ENCODE measurements at regions not wholly inside any gene's neighbourhood (a gene's known extent, or its start where the extent isn't known, plus 50 kb on each side); places are given as distances from the start of the nearest gene placed in this dataset.
"Not testable (repeated sequence)": the region's sequence is repeated elsewhere in the genome, so short reads cannot be mapped to it uniquely, and the experiment has no call there.

- Histone ChIP-seq H3K27me3 (no peaks in the 10 kb centered on the region), H3K4me1 (no peaks in the 10 kb centered on the region), H3K9me3 (no peaks in the 10 kb centered on the region), H3K36me3 (no peaks in the 10 kb centered on the region), H3K27ac (no peak overlapping the region), H3K4me3 (no peak overlapping the region)
- TF ChIP-seq POLR2A (IDR thresholded peaks at IDR 0.05) (no peak), POLR2AphosphoS5 (IDR thresholded peaks at IDR 0.05; ENCODE audit: insufficient read depth in 1 of 2, low read depth in 1 of 2) (no peak), CTCF (IDR thresholded peaks at IDR 0.05) (no peak)
- intact Hi-C loops (cut with DNase I), result no loop called here
- DNase-seq (ENCODE audit: extremely low spot score in 2 of 2), result no peak
These were observed 672.3 kb downstream of the UTRN start for GRCh38 chr6:144957236-144957937.

GRCh38 chr6:144969154-144969553, 684.0 kb downstream of the UTRN start:
- Histone ChIP-seq H3K9me3 (no peaks in the 10 kb centered on the region), H3K36me3 (no peaks in the 10 kb centered on the region), H3K27me3 (no peaks in the 10 kb centered on the region), H3K27ac (no peak overlapping the region), H3K4me3 (no peak overlapping the region), H3K4me1 (no peaks in the 10 kb centered on the region)
- intact Hi-C loops (cut with DNase I), result no loop called here
- no peak for DNase-seq (ENCODE audit: extremely low spot score in 2 of 2)
- TF ChIP-seq POLR2AphosphoS5 (IDR thresholded peaks at IDR 0.05; ENCODE audit: insufficient read depth in 1 of 2, low read depth in 1 of 2), result no peak
- no peak for TF ChIP-seq CTCF (IDR thresholded peaks at IDR 0.05)
- no peak for TF ChIP-seq POLR2A (IDR thresholded peaks at IDR 0.05)

- TF ChIP-seq CTCF (IDR thresholded peaks at IDR 0.05), result no peak
- no peak for TF ChIP-seq POLR2A (IDR thresholded peaks at IDR 0.05)
- TF ChIP-seq POLR2AphosphoS5 (IDR thresholded peaks at IDR 0.05; ENCODE audit: insufficient read depth in 1 of 2, low read depth in 1 of 2), result no peak
- Histone ChIP-seq H3K36me3 (no peaks in the 10 kb centered on the region), H3K27me3 (no peaks in the 10 kb centered on the region), H3K4me3 (no peak overlapping the region), H3K4me1 (no peaks in the 10 kb centered on the region), H3K9me3 (no peaks in the 10 kb centered on the region), H3K27ac (no peak overlapping the region)
- DNase-seq (ENCODE audit: extremely low spot score in 2 of 2), result no peak
- intact Hi-C loops (cut with DNase I), result no loop called here
These were observed 684.6 kb downstream of the UTRN start for GRCh38 chr6:144969602-144970272.

GRCh38 chr6:144977250-144977864, 692.2 kb downstream of the UTRN start:
- H3K4me1 ChIP-seq; H3K36me3 ChIP-seq; H3K27me3 ChIP-seq; DNase-seq (ENCODE audit: extremely low spot score in 2 of 2); intact Hi-C loops (cut with DNase I); H3K4me3 ChIP-seq; H3K27ac ChIP-seq; H3K9me3 ChIP-seq: not testable (repeated sequence)

DNA sequence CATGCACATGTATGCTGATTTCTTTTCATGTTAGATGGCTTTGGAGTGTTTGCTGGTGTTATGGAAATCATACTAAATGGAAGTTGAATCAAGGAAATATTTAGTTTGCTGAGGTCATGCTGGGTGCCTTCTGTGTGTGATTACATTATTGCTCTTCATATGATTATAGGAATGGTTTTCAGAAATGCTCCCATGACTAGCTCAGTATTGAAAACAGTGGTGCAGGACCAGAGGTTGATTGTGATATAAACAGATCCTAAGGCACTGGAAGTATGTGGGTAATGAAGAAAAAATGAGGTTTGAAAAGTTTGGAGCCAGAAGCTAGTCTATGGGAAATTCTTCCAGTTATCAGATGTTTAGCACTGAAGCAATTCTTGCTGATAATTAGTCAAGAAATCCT, 693.1 kb downstream of the UTRN start:
- TF ChIP-seq POLR2A (IDR thresholded peaks at IDR 0.05) (no peak), CTCF (IDR thresholded peaks at IDR 0.05) (no peak), POLR2AphosphoS5 (IDR thresholded peaks at IDR 0.05; ENCODE audit: insufficient read depth in 1 of 2, low read depth in 1 of 2) (no peak)
- intact Hi-C loops (cut with DNase I), result no loop called here

More for the DNA sequence above, 693.1 kb downstream of the UTRN start:
- DNase-seq (ENCODE audit: extremely low spot score in 2 of 2), result no peak
- Histone ChIP-seq H3K27ac (no peak overlapping the region), H3K27me3 (no peaks in the 10 kb centered on the region), H3K4me3 (no peak overlapping the region), H3K9me3 (no peaks in the 10 kb centered on the region), H3K36me3 (no peaks in the 10 kb centered on the region), H3K4me1 (no peaks in the 10 kb centered on the region)

All from vagina (tissue), 2 donors.